CD4-positive, alpha-beta T cell (primary cell): ENCODE measurements at regions not wholly inside any gene's neighbourhood (a gene's known extent, or its start where the extent isn't known, plus 50 kb on each side); places are given as distances from the start of the nearest gene placed in this dataset.

Experiments used
- ATAC-seq: fragments of 200-7000 bp; cut with Tn5 transposase; one replicate; pipeline ENCODE4 v1.10.0; 2022; ENCODE audit warnings: mild to moderate bottlenecking; ENCODE audit not compliant: poor library complexity
- CTCF ChIA-PET: fragments of 350-600 bp; sonication (Branson Sonifier 250); formaldehyde crosslinking; loops from one replicate; lab custom pipeline; 2021; ENCODE audit warnings: antibody characterized with exemption, inconsistent platforms; lab: Charles Lee
- POLR2A ChIA-PET: fragments of 350-600 bp; sonication (Branson Sonifier 250); formaldehyde crosslinking; loops from one replicate; lab custom pipeline; 2021; ENCODE audit warnings: antibody characterized with exemption, inconsistent platforms; lab: Charles Lee
- DNase-seq, 14 experiments: peaks; one replicate each; pipeline ENCODE4 v3.0.0-alpha.2; 2013 to 2020; ENCODE audit warnings: mixed read lengths in 2 of 14
- H3K27ac ChIP-seq, 2 donors: one replicate each; pipeline versions ENCODE4 v1.5.1 to v1.7.0; 2013; ENCODE audit warnings: low read length in 2 of 2, low read depth in 1 of 2, mild to moderate bottlenecking in 1 of 2
- H3K27me3 ChIP-seq, 2 experiments: 1 replicate in 1 of 2; 2 replicates in 1 of 2; pipeline versions ENCODE4 v1.6.1 to v1.7.0; 2013; ENCODE audit warnings: low read length in 2 of 2, control low read depth in 1 of 2, mild to moderate bottlenecking in 1 of 2, moderate library complexity in 1 of 2; ENCODE audit not compliant: insufficient read depth in 2 of 2, control insufficient read depth in 1 of 2
- H3K36me3 ChIP-seq: one replicate; pipeline ENCODE4 v1.6.1; 2013; ENCODE audit warnings: low read length, control low read depth; ENCODE audit not compliant: insufficient read depth
- H3K4me1 ChIP-seq: one replicate; pipeline ENCODE4 v1.6.1; 2013; ENCODE audit warnings: low read length, control low read depth; ENCODE audit not compliant: insufficient read depth
- H3K4me3 ChIP-seq: one replicate; pipeline ENCODE4 v1.5.1; 2013; ENCODE audit warnings: mild to moderate bottlenecking, low read length, moderate library complexity
- H3K9me3 ChIP-seq, 2 experiments: 1 replicate in 1 of 2; 2 replicates in 1 of 2; pipeline versions ENCODE4 v1.6.1 to v1.7.0; 2013; ENCODE audit warnings: low read length in 2 of 2, mild to moderate bottlenecking in 2 of 2, control low read depth in 1 of 2, moderate library complexity in 1 of 2; ENCODE audit not compliant: control insufficient read depth in 1 of 2, insufficient read depth in 1 of 2
- H3K27ac Mint-ChIP-seq: one replicate; pipeline ENCODE4 v1.8.0; 2020; ENCODE audit warnings: mixed read lengths
- H3K27me3 Mint-ChIP-seq: one replicate; pipeline ENCODE4 v1.8.0; 2021; ENCODE audit warnings: mixed read lengths
- H3K36me3 Mint-ChIP-seq: one replicate; pipeline ENCODE4 v1.8.0; 2021; ENCODE audit warnings: low read depth, mixed read lengths
- H3K4me1 Mint-ChIP-seq: one replicate; pipeline ENCODE4 v1.8.0; 2021; ENCODE audit warnings: low read depth, mixed read lengths
- H3K4me3 Mint-ChIP-seq: one replicate; pipeline ENCODE4 v1.8.0; 2020; ENCODE audit warnings: mild to moderate bottlenecking, mixed read lengths
- H3K9me3 Mint-ChIP-seq: one replicate; pipeline ENCODE4 v1.8.0; 2020; ENCODE audit warnings: mixed read lengths
- CTCF ChIP-seq: fragments of 200-600 bp; IDR thresholded peaks from one replicate; pipeline ENCODE4 v1.8.0; 2022; ENCODE audit warnings: antibody characterized with exemption, mild to moderate bottlenecking
- intact Hi-C, 2 experiments: fragments of 100-400 bp; cut with DNase I in 1 of 2; cut with micrococcal nuclease in 1 of 2; formaldehyde crosslinking; loops; one replicate each; pipeline versions ENCODE4 v1.15.1 to v1.9.0; 2023 to 2025; cut with DNase I, micrococcal nuclease

- H3K27me3 ChIP-seq = no peaks in the 10 kb centered on the region
- Mint-ChIP-seq H3K9me3 (no peaks in the 10 kb centered on the region), H3K4me3 (no peak overlapping the region), H3K27me3 (no peaks in the 10 kb centered on the region), H3K36me3 (no peaks in the 10 kb centered on the region), H3K4me1 (no peaks in the 10 kb centered on the region), H3K27ac (no peak overlapping the region)
- ChIA-PET POLR2A (no interaction called here), CTCF (interaction anchor here (1.1 kb wide), 1 partner anchor 19 kb away, joined by 3 read pairs; no protein-coding TSS in a partner anchor)
- no peak for ATAC-seq
- intact Hi-C loops = no loop called here
- no peak for TF ChIP-seq CTCF
- H3K4me1 ChIP-seq = no peaks in the 10 kb centered on the region
- H3K9me3 ChIP-seq = no peaks in the 10 kb centered on the region
- no peak for DNase-seq
- no peak overlapping the region for H3K4me3 ChIP-seq
- H3K27ac ChIP-seq = no peak overlapping the region
- H3K36me3 ChIP-seq = no peaks in the 10 kb centered on the region
These were observed 523.8 kb downstream of the EFNA5 start for GRCh38 chr5:107146901-107147300.

GRCh38 chr5:107135391-107135790, 535.3 kb downstream of the EFNA5 start:
- Histone ChIP-seq H3K4me1 (no peaks in the 10 kb centered on the region), H3K9me3 (peaks cover 0 to 4% of the 10 kb centered on the region in 2 experiments), H3K27ac (no peak overlapping the region), H3K4me3 (no peak overlapping the region), H3K27me3 (no peaks in the 10 kb centered on the region), H3K36me3 (no peaks in the 10 kb centered on the region)
- Mint-ChIP-seq H3K36me3 (no peaks in the 10 kb centered on the region), H3K9me3 (peaks cover 10% of the 10 kb centered on the region), H3K4me1 (no peaks in the 10 kb centered on the region), H3K27ac (no peak overlapping the region), H3K27me3 (no peaks in the 10 kb centered on the region), H3K4me3 (no peak overlapping the region)
- intact Hi-C loops = no loop called here
- ChIA-PET POLR2A (no interaction called here), CTCF (no interaction called here)
- TF ChIP-seq CTCF = no peak
- ATAC-seq = no peak
- DNase-seq = no peak

- no peak for TF ChIP-seq CTCF
- intact Hi-C loops = no loop called here
- H3K9me3 ChIP-seq = peaks cover 0 to 4% of the 10 kb centered on the region in 2 experiments
- no peak overlapping the region for H3K4me3 Mint-ChIP-seq
- H3K27me3 Mint-ChIP-seq = no peaks in the 10 kb centered on the region
- H3K4me1 ChIP-seq = no peaks in the 10 kb centered on the region
- H3K36me3 Mint-ChIP-seq = no peaks in the 10 kb centered on the region
- H3K27ac Mint-ChIP-seq = no peak overlapping the region
- no peak overlapping the region for H3K27ac ChIP-seq
- ATAC-seq = no peak
- H3K27me3 ChIP-seq = no peaks in the 10 kb centered on the region
- H3K4me1 Mint-ChIP-seq = no peaks in the 10 kb centered on the region
- POLR2A ChIA-PET = no interaction called here
- H3K4me3 ChIP-seq = no peak overlapping the region
- DNase-seq = no peak
- no peaks in the 10 kb centered on the region for H3K36me3 ChIP-seq
- peaks cover 8% of the 10 kb centered on the region for H3K9me3 Mint-ChIP-seq
- CTCF ChIA-PET = no interaction called here
These were observed 535.8 kb downstream of the EFNA5 start for GRCh38 chr5:107134931-107135330.
